ENCODE measurements at regions not wholly inside any gene's neighbourhood (a gene's known extent, or its start where the extent isn't known, plus 50 kb on each side); places are given as distances from the start of the nearest gene placed in this dataset.

- TF ChIP-seq POLR2A (IDR thresholded peaks at IDR 0.05) (no peak), CTCF (IDR thresholded peaks at IDR 0.05) (no peak)
These were observed 87.8 kb downstream of the GPRASP3 start for GRCh38 chrX:102808336-102808735.

All from ovary (tissue), 3 donors.